Right renal pelvis (tissue), 4 donors: ENCODE measurements at regions not wholly inside any gene's neighbourhood (a gene's known extent, or its start where the extent isn't known, plus 50 kb on each side); places are given as distances from the start of the nearest gene placed in this dataset.
A peak's percentile ranks its signal among the peaks of the same experiment; 100 is the strongest.

Experiments
- DNase-seq, 4 donors: peaks; one replicate each; pipeline ENCODE4 v3.0.0-alpha.2; 2013; ENCODE audit warnings: low read depth in 4 of 4, low spot score in 3 of 4, missing footprints in 1 of 4

- DNase-seq, result no peak
These were observed 86.9 kb downstream of the FGF9 start for GRCh38 chr13:21757763-21758162.

GRCh38 chr13:21758441-21758840, 87.6 kb downstream of the FGF9 start:
- no peak for DNase-seq

- DNase-seq, result peak in 2 of 4 donors; percentile 23 to 25
These were observed 88.6 kb downstream of the FGF9 start for GRCh38 chr13:21759463-21759862.

GRCh38 chr13:21759911-21760310, 89.0 kb downstream of the FGF9 start:
- DNase-seq, result no peak

GRCh38 chr13:21761770-21762169, 90.9 kb downstream of the FGF9 start:
- no peak for DNase-seq

GRCh38 chr13:21762512-21762911, 91.6 kb downstream of the FGF9 start:
- no peak for DNase-seq

- DNase-seq, result no peak
These were observed 96.2 kb downstream of the FGF9 start for GRCh38 chr13:21767032-21767431.

GRCh38 chr13:21771075-21771474, 100.2 kb downstream of the FGF9 start:
- no peak for DNase-seq

GRCh38 chr13:21777166-21777565, 106.3 kb downstream of the FGF9 start:
- DNase-seq, result no peak

- no peak for DNase-seq
These were observed 106.9 kb downstream of the FGF9 start for GRCh38 chr13:21777813-21778212.

- no peak for DNase-seq
These were observed 111.9 kb downstream of the FGF9 start for GRCh38 chr13:21782736-21783135.

- DNase-seq, result no peak
These were observed 115.1 kb downstream of the FGF9 start for GRCh38 chr13:21785990-21786389.

GRCh38 chr13:21796066-21796465, 125.2 kb downstream of the FGF9 start:
- DNase-seq, result no peak

- no peak for DNase-seq
These were observed 126.1 kb downstream of the FGF9 start for GRCh38 chr13:21796775-21797514.

- DNase-seq, result no peak
These were observed 126.9 kb downstream of the FGF9 start for GRCh38 chr13:21797736-21798135.

- no peak for DNase-seq
These were observed 127.3 kb downstream of the FGF9 start for GRCh38 chr13:21798181-21798580.

GRCh38 chr13:21799671-21800070, 128.8 kb downstream of the FGF9 start:
- DNase-seq, result no peak

GRCh38 chr13:21800837-21801616, 130.2 kb downstream of the FGF9 start:
- DNase-seq, result no peak

GRCh38 chr13:21805733-21806132, 134.9 kb downstream of the FGF9 start:
- DNase-seq, result no peak

GRCh38 chr13:21812192-21812626, 141.3 kb downstream of the FGF9 start:
- peak in 1 of 4 donors; percentile 48 for DNase-seq

GRCh38 chr13:21813110-21813509, 142.2 kb downstream of the FGF9 start:
- no peak for DNase-seq

GRCh38 chr13:21813844-21814243, 143.0 kb downstream of the FGF9 start:
- DNase-seq, result no peak
